Neural cell (in vitro differentiated cells): ENCODE measurements at regions not wholly inside any gene's neighbourhood (a gene's known extent, or its start where the extent isn't known, plus 50 kb on each side); places are given as distances from the start of the nearest gene placed in this dataset.
A peak's percentile ranks its signal among the peaks of the same experiment; 100 is the strongest.

ENCODE experiments used
- EP300 ChIP-seq: fragments of 450-650 bp; conservative IDR thresholded peaks from 2 replicates; pipeline ENCODE4 v1.6.1; 2014; ENCODE audit warnings: antibody characterized with exemption, mild to moderate bottlenecking, moderate library complexity; ENCODE audit not compliant: poor library complexity, severe bottlenecking
- EZH2 ChIP-seq: fragments of 200-600, 300-800 bp; shearing (Covaris generic), sonication (generic); IDR thresholded peaks from 2 replicates; pipeline ENCODE4 v1.6.1; 2014; ENCODE audit warnings: antibody characterized with exemption, low read length, borderline replicate concordance, mild to moderate bottlenecking; ENCODE audit not compliant: insufficient read depth, poor library complexity, severe bottlenecking
- POLR2AphosphoS5 ChIP-seq: IDR thresholded peaks from 2 replicates; pipeline ENCODE4 v1.6.1; 2012
- RAD21 ChIP-seq: fragments of 450-650 bp; conservative IDR thresholded peaks from 2 replicates; pipeline ENCODE4 v1.6.1; 2014; ENCODE audit warnings: antibody characterized with exemption, mild to moderate bottlenecking, moderate library complexity
- TAF1 ChIP-seq: IDR thresholded peaks from 2 replicates; pipeline ENCODE4 v1.6.1; 2012; ENCODE audit warnings: low read depth
- TF ChIP-seq, protein P1 (sequence below): fragments of 450-650 bp; IDR thresholded peaks from 2 replicates; pipeline ENCODE4 v1.5.1; 2014; ENCODE audit warnings: antibody characterized with exemption, mild to moderate bottlenecking, moderate library complexity; ENCODE audit not compliant: poor library complexity, severe bottlenecking
- TF ChIP-seq, protein P2 (sequence below): IDR thresholded peaks from 2 replicates; pipeline ENCODE4 v1.6.1; 2012; ENCODE audit warnings: borderline replicate concordance

DNA sequence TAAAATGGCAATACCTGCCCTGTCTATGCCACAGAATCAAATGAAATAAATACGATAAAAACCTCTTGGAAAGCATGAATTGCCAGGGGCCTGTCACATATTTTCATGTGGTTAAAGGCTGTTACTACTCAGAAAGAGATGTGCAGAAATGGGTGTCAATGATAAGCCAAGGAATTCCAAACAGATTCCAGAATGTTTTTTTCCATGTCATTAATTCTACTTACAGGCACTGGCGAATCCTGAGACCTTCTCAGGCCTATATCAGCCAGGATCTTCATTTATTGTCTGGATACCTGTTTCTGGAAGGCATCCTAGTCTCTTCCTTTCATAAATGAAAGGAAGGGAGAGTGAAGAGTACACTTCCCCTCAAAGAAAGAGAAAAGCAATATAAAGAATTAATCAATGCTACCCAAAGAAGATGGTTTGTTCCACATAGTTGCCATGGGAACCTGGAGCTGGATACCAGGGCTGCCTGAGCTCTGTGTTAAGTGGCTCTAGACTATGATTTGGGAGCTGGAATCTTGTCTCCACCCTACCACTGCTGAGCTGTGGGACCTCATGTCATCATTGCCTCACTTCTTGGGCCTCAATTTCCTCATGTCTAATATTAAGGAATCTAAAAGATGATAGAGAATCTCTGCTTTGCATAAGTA is 335.1 kb upstream of the SKOR2 start:
- TF ChIP-seq, protein P1, sequence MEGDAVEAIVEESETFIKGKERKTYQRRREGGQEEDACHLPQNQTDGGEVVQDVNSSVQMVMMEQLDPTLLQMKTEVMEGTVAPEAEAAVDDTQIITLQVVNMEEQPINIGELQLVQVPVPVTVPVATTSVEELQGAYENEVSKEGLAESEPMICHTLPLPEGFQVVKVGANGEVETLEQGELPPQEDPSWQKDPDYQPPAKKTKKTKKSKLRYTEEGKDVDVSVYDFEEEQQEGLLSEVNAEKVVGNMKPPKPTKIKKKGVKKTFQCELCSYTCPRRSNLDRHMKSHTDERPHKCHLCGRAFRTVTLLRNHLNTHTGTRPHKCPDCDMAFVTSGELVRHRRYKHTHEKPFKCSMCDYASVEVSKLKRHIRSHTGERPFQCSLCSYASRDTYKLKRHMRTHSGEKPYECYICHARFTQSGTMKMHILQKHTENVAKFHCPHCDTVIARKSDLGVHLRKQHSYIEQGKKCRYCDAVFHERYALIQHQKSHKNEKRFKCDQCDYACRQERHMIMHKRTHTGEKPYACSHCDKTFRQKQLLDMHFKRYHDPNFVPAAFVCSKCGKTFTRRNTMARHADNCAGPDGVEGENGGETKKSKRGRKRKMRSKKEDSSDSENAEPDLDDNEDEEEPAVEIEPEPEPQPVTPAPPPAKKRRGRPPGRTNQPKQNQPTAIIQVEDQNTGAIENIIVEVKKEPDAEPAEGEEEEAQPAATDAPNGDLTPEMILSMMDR, result no peak
- TF ChIP-seq TAF1 (no peak), EP300 (peak; percentile 43), RAD21 (no peak), POLR2AphosphoS5 (no peak), EZH2 (no peak)
- TF ChIP-seq, protein P2, sequence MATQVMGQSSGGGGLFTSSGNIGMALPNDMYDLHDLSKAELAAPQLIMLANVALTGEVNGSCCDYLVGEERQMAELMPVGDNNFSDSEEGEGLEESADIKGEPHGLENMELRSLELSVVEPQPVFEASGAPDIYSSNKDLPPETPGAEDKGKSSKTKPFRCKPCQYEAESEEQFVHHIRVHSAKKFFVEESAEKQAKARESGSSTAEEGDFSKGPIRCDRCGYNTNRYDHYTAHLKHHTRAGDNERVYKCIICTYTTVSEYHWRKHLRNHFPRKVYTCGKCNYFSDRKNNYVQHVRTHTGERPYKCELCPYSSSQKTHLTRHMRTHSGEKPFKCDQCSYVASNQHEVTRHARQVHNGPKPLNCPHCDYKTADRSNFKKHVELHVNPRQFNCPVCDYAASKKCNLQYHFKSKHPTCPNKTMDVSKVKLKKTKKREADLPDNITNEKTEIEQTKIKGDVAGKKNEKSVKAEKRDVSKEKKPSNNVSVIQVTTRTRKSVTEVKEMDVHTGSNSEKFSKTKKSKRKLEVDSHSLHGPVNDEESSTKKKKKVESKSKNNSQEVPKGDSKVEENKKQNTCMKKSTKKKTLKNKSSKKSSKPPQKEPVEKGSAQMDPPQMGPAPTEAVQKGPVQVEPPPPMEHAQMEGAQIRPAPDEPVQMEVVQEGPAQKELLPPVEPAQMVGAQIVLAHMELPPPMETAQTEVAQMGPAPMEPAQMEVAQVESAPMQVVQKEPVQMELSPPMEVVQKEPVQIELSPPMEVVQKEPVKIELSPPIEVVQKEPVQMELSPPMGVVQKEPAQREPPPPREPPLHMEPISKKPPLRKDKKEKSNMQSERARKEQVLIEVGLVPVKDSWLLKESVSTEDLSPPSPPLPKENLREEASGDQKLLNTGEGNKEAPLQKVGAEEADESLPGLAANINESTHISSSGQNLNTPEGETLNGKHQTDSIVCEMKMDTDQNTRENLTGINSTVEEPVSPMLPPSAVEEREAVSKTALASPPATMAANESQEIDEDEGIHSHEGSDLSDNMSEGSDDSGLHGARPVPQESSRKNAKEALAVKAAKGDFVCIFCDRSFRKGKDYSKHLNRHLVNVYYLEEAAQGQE, result peak; percentile 94
